AG09319 (cell line): ENCODE measurements at regions not wholly inside any gene's neighbourhood (a gene's known extent, or its start where the extent isn't known, plus 50 kb on each side); places are given as distances from the start of the nearest gene placed in this dataset.

Experiments
- DNase-seq: peaks from one replicate; pipeline ENCODE4 v3.0.0-alpha.2; 2010; ENCODE audit warnings: low read depth; ENCODE audit errors: extremely low read depth
- CTCF ChIP-seq: IDR thresholded peaks from 2 replicates; pipeline ENCODE4 v1.5.1; 2011; ENCODE audit warnings: low read depth, mild to moderate bottlenecking, inconsistent platforms, low read length, moderate library complexity

- no peak for TF ChIP-seq CTCF
- no peak for DNase-seq
Measured at GRCh38 chr17:33385133-33385532, 92.0 kb upstream of the ASIC2 start.

- no peak for DNase-seq
- TF ChIP-seq CTCF = no peak
Measured at GRCh38 chr17:33385713-33386112, 92.6 kb upstream of the ASIC2 start.

- TF ChIP-seq CTCF = no peak
- DNase-seq = no peak
Measured at GRCh38 chr17:33387406-33387805, 94.3 kb upstream of the ASIC2 start.

GRCh38 chr17:33389504-33390135 lies 96.5 kb upstream of the ASIC2 start:
- no peak for TF ChIP-seq CTCF
- no peak for DNase-seq

GRCh38 chr17:33390479-33391176 lies 97.5 kb upstream of the ASIC2 start:
- TF ChIP-seq CTCF = no peak
- DNase-seq = no peak

GRCh38 chr17:33396818-33397217 lies 103.7 kb upstream of the ASIC2 start:
- TF ChIP-seq CTCF = no peak
- DNase-seq = no peak

GRCh38 chr17:33398386-33398785 lies 105.3 kb upstream of the ASIC2 start:
- TF ChIP-seq CTCF = no peak
- no peak for DNase-seq
